ENCODE measurements at regions not wholly inside any gene's neighbourhood (a gene's known extent, or its start where the extent isn't known, plus 50 kb on each side); places are given as distances from the start of the nearest gene placed in this dataset.

DNA sequence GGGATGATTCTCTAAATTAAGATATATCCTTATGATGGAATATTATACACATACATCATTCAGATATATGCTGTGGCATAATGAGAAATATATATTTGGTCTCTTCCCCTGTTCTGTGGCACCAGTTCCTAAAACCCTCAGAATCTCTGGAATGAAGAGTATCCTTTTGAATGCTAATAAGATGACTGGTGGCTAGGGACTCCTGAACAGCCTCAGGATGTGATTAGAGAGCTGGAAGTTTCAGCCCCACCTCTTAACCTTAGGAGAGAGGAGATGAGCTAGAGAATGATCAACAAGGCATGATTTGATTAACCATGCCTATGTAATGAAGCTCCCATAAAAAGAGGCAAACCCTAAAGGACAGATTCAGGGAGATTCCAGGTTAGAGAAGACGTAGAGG, 632.0 kb downstream of the IQCM start:
- TF ChIP-seq, protein P1, sequence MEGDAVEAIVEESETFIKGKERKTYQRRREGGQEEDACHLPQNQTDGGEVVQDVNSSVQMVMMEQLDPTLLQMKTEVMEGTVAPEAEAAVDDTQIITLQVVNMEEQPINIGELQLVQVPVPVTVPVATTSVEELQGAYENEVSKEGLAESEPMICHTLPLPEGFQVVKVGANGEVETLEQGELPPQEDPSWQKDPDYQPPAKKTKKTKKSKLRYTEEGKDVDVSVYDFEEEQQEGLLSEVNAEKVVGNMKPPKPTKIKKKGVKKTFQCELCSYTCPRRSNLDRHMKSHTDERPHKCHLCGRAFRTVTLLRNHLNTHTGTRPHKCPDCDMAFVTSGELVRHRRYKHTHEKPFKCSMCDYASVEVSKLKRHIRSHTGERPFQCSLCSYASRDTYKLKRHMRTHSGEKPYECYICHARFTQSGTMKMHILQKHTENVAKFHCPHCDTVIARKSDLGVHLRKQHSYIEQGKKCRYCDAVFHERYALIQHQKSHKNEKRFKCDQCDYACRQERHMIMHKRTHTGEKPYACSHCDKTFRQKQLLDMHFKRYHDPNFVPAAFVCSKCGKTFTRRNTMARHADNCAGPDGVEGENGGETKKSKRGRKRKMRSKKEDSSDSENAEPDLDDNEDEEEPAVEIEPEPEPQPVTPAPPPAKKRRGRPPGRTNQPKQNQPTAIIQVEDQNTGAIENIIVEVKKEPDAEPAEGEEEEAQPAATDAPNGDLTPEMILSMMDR (IDR thresholded peaks at IDR 0.05) = no peak
- TF ChIP-seq POLR2A (IDR thresholded peaks at IDR 0.05) = no peak
